Bronchial epithelial cell (primary cell): ENCODE measurements at regions not wholly inside any gene's neighbourhood (a gene's known extent, or its start where the extent isn't known, plus 50 kb on each side); places are given as distances from the start of the nearest gene placed in this dataset.

Experiments
- DNase-seq: peaks from one replicate; pipeline ENCODE4 v3.0.0-alpha.2; 2010; ENCODE audit warnings: low read depth
- FAIRE-seq: peaks from 2 replicates; lab custom pipeline; 2011; peaks lifted over from hg19 to GRCh38; lab: Jason Lieb, UNC
- H3K27me3 ChIP-seq: 2 replicates; pipeline ENCODE4 v1.5.1; 2011; ENCODE audit warnings: low read length; ENCODE audit not compliant: control insufficient read depth, insufficient read depth
- H3K36me3 ChIP-seq: 2 replicates; pipeline ENCODE4 v1.5.1; 2011; ENCODE audit warnings: low read length; ENCODE audit not compliant: control insufficient read depth, insufficient read depth
- H3K4me3 ChIP-seq: 2 replicates; pipeline ENCODE4 v1.5.1; 2011; ENCODE audit warnings: mild to moderate bottlenecking, low read depth, low read length, control low read depth
- CTCF ChIP-seq: IDR thresholded peaks from 2 replicates; pipeline ENCODE4 v1.5.1; 2011; ENCODE audit warnings: mild to moderate bottlenecking, moderate library complexity, low read length, control low read depth, inconsistent platforms; ENCODE audit not compliant: insufficient read depth, severe bottlenecking

- Histone ChIP-seq H3K27me3 (no peaks in the 10 kb centered on the region), H3K36me3 (no peaks in the 10 kb centered on the region), H3K4me3 (no peak overlapping the region)
- no peak for TF ChIP-seq CTCF
- no peak for FAIRE-seq
- no peak for DNase-seq
These were observed 1188.1 kb downstream of the PCDH7 start for GRCh38 chr4:31908261-31908660.

GRCh38 chr4:31917334-31917733 is 1197.2 kb downstream of the PCDH7 start:
- Histone ChIP-seq H3K27me3 (no peaks in the 10 kb centered on the region), H3K4me3 (no peak overlapping the region), H3K36me3 (no peaks in the 10 kb centered on the region)
- no peak for TF ChIP-seq CTCF
- FAIRE-seq (no peak), DNase-seq (peak; percentile 92)

- FAIRE-seq (no peak), DNase-seq (peak; percentile 34)
- TF ChIP-seq CTCF: no peak
- Histone ChIP-seq H3K4me3 (no peak overlapping the region), H3K36me3 (no peaks in the 10 kb centered on the region), H3K27me3 (no peaks in the 10 kb centered on the region)
These were observed 1198.7 kb downstream of the PCDH7 start for GRCh38 chr4:31918891-31919290.

DNA sequence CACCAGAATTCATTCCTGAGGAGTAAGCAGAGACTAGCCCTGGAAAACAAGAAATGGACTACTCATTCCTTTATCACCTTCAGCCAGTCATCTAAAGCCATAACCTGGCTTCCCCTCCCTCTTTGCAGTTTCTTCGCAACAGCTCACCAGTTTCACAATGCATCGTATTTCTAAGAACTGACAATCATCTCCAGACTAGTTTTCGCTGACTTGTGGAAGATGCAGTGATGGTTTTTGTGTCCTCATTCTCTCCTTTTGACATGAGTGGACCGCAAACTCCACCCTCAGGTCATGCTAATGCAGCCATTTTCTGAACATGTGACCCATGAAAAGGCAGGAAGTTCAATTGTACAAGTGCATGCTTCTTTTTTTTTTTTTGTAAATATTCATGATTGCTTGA is 1203.5 kb downstream of the PCDH7 start:
- FAIRE-seq (peak; percentile 47), DNase-seq (no peak)
- H3K4me3 ChIP-seq: no peak overlapping the region
- H3K27me3 ChIP-seq: no peaks in the 10 kb centered on the region
- TF ChIP-seq CTCF: no peak
- no peaks in the 10 kb centered on the region for H3K36me3 ChIP-seq

- no peak for FAIRE-seq
- TF ChIP-seq CTCF: no peak
- Histone ChIP-seq H3K36me3 (no peaks in the 10 kb centered on the region), H3K4me3 (no peak overlapping the region), H3K27me3 (no peaks in the 10 kb centered on the region)
- DNase-seq: no peak
These were observed 1209.6 kb downstream of the PCDH7 start for GRCh38 chr4:31929676-31930345.

GRCh38 chr4:31946456-31946855 is 1226.3 kb downstream of the PCDH7 start:
- FAIRE-seq: no peak
- Histone ChIP-seq H3K4me3 (no peak overlapping the region), H3K27me3 (no peaks in the 10 kb centered on the region), H3K36me3 (no peaks in the 10 kb centered on the region)
- DNase-seq: no peak
- no peak for TF ChIP-seq CTCF
